H9 (cell line): ENCODE measurements at regions not wholly inside any gene's neighbourhood (a gene's known extent, or its start where the extent isn't known, plus 50 kb on each side); places are given as distances from the start of the nearest gene placed in this dataset.

Experiments used
- DNase-seq: peaks from one replicate; pipeline ENCODE4 v3.0.0-alpha.2; 2017
- H2AFZ ChIP-seq: one replicate; pipeline ENCODE4 v1.6.1; 2013; ENCODE audit warnings: mild to moderate bottlenecking, low read length, control low read depth, moderate library complexity
- H2AK5ac ChIP-seq: 2 replicates; pipeline ENCODE4 v1.6.1; 2013; ENCODE audit warnings: low read length, control low read depth, mixed read lengths; ENCODE audit not compliant: insufficient read length
- H2BK120ac ChIP-seq: one replicate; pipeline ENCODE4 v1.6.1; 2013; ENCODE audit warnings: low read depth, mild to moderate bottlenecking, low read length, control low read depth, inconsistent platforms; ENCODE audit not compliant: poor library complexity, severe bottlenecking
- H2BK12ac ChIP-seq: 2 replicates; pipeline ENCODE4 v1.6.1; 2013; ENCODE audit warnings: low read length, control low read depth, mixed read lengths, low read depth; ENCODE audit not compliant: insufficient read length
- H2BK15ac ChIP-seq: 2 replicates; pipeline ENCODE4 v1.6.1; 2013; ENCODE audit warnings: low read depth, low read length, control low read depth
- H2BK20ac ChIP-seq: one replicate; pipeline ENCODE4 v1.6.1; 2013; ENCODE audit warnings: low read depth, mild to moderate bottlenecking, low read length, control low read depth, inconsistent platforms; ENCODE audit not compliant: poor library complexity, severe bottlenecking
- H2BK5ac ChIP-seq: 2 replicates; pipeline ENCODE4 v1.6.1; 2013; ENCODE audit warnings: low read length, control low read depth, mixed read lengths; ENCODE audit not compliant: insufficient read length
- H3K14ac ChIP-seq: 2 replicates; pipeline ENCODE4 v1.6.1; 2013; ENCODE audit warnings: low read length, control low read depth; ENCODE audit not compliant: insufficient read depth
- H3K18ac ChIP-seq: 2 replicates; pipeline ENCODE4 v1.6.1; 2013; ENCODE audit warnings: low read depth, mild to moderate bottlenecking, mixed read lengths, low read length, control low read depth; ENCODE audit not compliant: insufficient read length
- H3K23ac ChIP-seq: 2 replicates; pipeline ENCODE4 v1.6.1; 2013; ENCODE audit warnings: low read length, control low read depth, mixed read lengths, low read depth; ENCODE audit not compliant: insufficient read length
- H3K23me2 ChIP-seq: 2 replicates; pipeline ENCODE4 v1.6.1; 2013; ENCODE audit warnings: low read depth, mild to moderate bottlenecking, mixed read lengths, low read length, control low read depth; ENCODE audit not compliant: insufficient read length, poor library complexity, severe bottlenecking
- H3K27ac ChIP-seq: 2 replicates; pipeline ENCODE4 v1.5.1; 2013; ENCODE audit warnings: low read length, control low read depth, mixed read lengths, low read depth; ENCODE audit not compliant: insufficient read length
- H3K27me3 ChIP-seq: 2 replicates; pipeline ENCODE4 v1.6.1; 2013; ENCODE audit warnings: low read length, control low read depth, inconsistent platforms; ENCODE audit not compliant: insufficient read depth
- H3K4ac ChIP-seq: 2 replicates; pipeline ENCODE4 v1.6.1; 2013; ENCODE audit warnings: low read depth, mild to moderate bottlenecking, control low read depth, inconsistent platforms, low read length, moderate library complexity
- H3K4me1 ChIP-seq: 2 replicates; pipeline ENCODE4 v1.6.1; 2013; ENCODE audit warnings: low read length, control low read depth, inconsistent platforms; ENCODE audit not compliant: insufficient read depth
- H3K4me2 ChIP-seq: 2 replicates; pipeline ENCODE4 v1.6.1; 2013; ENCODE audit warnings: low read length, control low read depth, mixed read lengths; ENCODE audit not compliant: insufficient read length, insufficient read depth
- H3K56ac ChIP-seq: 2 replicates; pipeline ENCODE4 v1.6.1; 2013; ENCODE audit warnings: low read depth, mild to moderate bottlenecking, mixed read lengths, low read length, control low read depth; ENCODE audit not compliant: insufficient read length
- H3K79me1 ChIP-seq: 2 replicates; pipeline ENCODE4 v1.6.1; 2013; ENCODE audit warnings: low read depth, mild to moderate bottlenecking, moderate library complexity, low read length, control low read depth, inconsistent platforms; ENCODE audit not compliant: insufficient read depth, poor library complexity, severe bottlenecking
- H3K79me2 ChIP-seq: 2 replicates; pipeline ENCODE4 v1.6.1; 2013; ENCODE audit warnings: low read length, control low read depth, inconsistent platforms; ENCODE audit not compliant: insufficient read depth
- H3K9ac ChIP-seq: 2 replicates; pipeline ENCODE4 v1.6.1; 2013; ENCODE audit warnings: low read length, control low read depth, mixed read lengths; ENCODE audit not compliant: insufficient read length; ENCODE audit errors: extremely low read depth
- H3K9me3 ChIP-seq: one replicate; pipeline ENCODE4 v1.6.1; 2013; ENCODE audit warnings: low read depth, low read length, inconsistent platforms; ENCODE audit not compliant: control insufficient read depth
- H3T11ph ChIP-seq: one replicate; pipeline ENCODE4 v1.6.1; 2013; ENCODE audit warnings: mild to moderate bottlenecking, low read length, control low read depth, inconsistent platforms
- H4K20me1 ChIP-seq: one replicate; pipeline ENCODE4 v1.6.1; 2013; ENCODE audit not compliant: control insufficient read depth, insufficient read length, insufficient read depth
- H4K5ac ChIP-seq: 2 replicates; pipeline ENCODE4 v1.6.1; 2013; ENCODE audit warnings: low read depth, mild to moderate bottlenecking, mixed read lengths, low read length, control low read depth; ENCODE audit not compliant: insufficient read length
- H4K8ac ChIP-seq: replicated peaks from 2 replicates; pipeline ENCODE4 v1.6.1; 2013; ENCODE audit warnings: low read length, control low read depth, mixed read lengths, low read depth; ENCODE audit not compliant: insufficient read length
- H4K91ac ChIP-seq: 2 replicates; pipeline ENCODE4 v1.6.1; 2013; ENCODE audit warnings: low read depth, mild to moderate bottlenecking, moderate library complexity, mixed read lengths, low read length, control low read depth; ENCODE audit not compliant: insufficient read length
- H3K27ac Mint-ChIP-seq, 3 experiments: 2 replicates in 2 of 3; 3 replicates in 1 of 3; pipeline ENCODE4 v1.8.0; 2020 to 2021; ENCODE audit warnings: mixed read lengths in 3 of 3, mild to moderate bottlenecking in 1 of 3, moderate library complexity in 1 of 3
- H3K27me3 Mint-ChIP-seq: 2 replicates; pipeline ENCODE4 v1.8.0; 2021; ENCODE audit warnings: low read depth, mild to moderate bottlenecking, moderate library complexity, mixed read lengths
- H3K36me3 Mint-ChIP-seq, 3 experiments: 2 replicates in 2 of 3; 3 replicates in 1 of 3; pipeline ENCODE4 v1.8.0; 2020 to 2021; ENCODE audit warnings: low read depth in 3 of 3, mixed read lengths in 3 of 3; ENCODE audit not compliant: insufficient read depth in 1 of 3
- H3K4me1 Mint-ChIP-seq, 2 experiments: 2 replicates each; pipeline ENCODE4 v1.8.0; 2020; ENCODE audit warnings: mixed read lengths in 2 of 2
- H3K4me3 Mint-ChIP-seq, 2 experiments: 2 replicates in 1 of 2; 3 replicates in 1 of 2; pipeline ENCODE4 v1.8.0; 2020 to 2021; ENCODE audit warnings: mild to moderate bottlenecking in 2 of 2, mixed read lengths in 2 of 2, moderate library complexity in 1 of 2
- H3K9me3 Mint-ChIP-seq, 2 experiments: 2 replicates in 1 of 2; 3 replicates in 1 of 2; pipeline ENCODE4 v1.8.0; 2020; ENCODE audit warnings: mild to moderate bottlenecking in 2 of 2, mixed read lengths in 2 of 2, moderate library complexity in 1 of 2
- WGBS: extraction: QIAGEN DNeasy Blood & Tissue Kit; methylation state at CpG from one replicate; pipeline ENCODE4 v1.1.7; 2013; ENCODE audit warnings: missing lambda C conversion rate, low lambda C conversion rate, mixed read lengths; ENCODE audit not compliant: insufficient read length; ENCODE audit errors: extremely low coverage; 5-methylcytosine and 5-hydroxymethylcytosine counted together
- TF ChIP-seq, protein P1 (sequence below): fragments of 200-600 bp; sonication (generic); conservative IDR thresholded peaks from 3 replicates; pipeline ENCODE4 v1.8.0; 2021; ENCODE audit warnings: antibody characterized with exemption, mild to moderate bottlenecking

DNA sequence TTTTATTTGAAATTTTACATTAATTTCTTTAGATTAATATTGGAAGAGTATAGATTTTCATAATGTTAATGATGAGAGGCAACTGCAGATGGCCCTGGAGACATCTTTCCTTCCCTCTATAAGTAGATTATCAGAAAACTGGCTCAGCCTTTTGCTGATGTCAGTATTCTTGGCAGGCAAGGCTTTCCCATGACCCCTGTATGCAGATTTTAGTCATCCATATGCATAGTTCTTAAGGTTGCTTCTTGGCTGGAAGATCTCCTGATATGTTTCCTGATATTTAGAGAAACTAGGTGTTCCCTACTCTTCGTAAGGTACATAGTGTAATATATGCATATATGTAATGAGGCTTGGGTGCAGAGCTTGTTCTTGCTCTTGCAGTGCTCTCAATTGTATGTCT is 911.4 kb downstream of the EPHA3 start:
- H2BK120ac ChIP-seq, result no peak overlapping the region
- peaks cover 7 to 11% of the 10 kb centered on the region in 2 experiments; a peak in 3 of 4 replicates for H3K4me1 Mint-ChIP-seq
- H3K18ac ChIP-seq, result no peak overlapping the region
- no peak overlapping the region for H3K56ac ChIP-seq
- H3T11ph ChIP-seq, result no peak overlapping the region
- H4K5ac ChIP-seq, result no peak overlapping the region
- H4K20me1 ChIP-seq, result no peaks in the 10 kb centered on the region
- no peaks in the 10 kb centered on the region for H3K9me3 ChIP-seq
- no peak for DNase-seq
- H3K27me3 Mint-ChIP-seq, result no peaks in the 10 kb centered on the region
- H3K9ac ChIP-seq, result no peak overlapping the region
- H3K4me1 ChIP-seq, result no peaks in the 10 kb centered on the region; the same call in 1 of the 2 replicates
- H3K4me3 Mint-ChIP-seq, result no peak overlapping the region
- H3K4me2 ChIP-seq, result no peak overlapping the region
- no peaks in the 10 kb centered on the region for H3K79me1 ChIP-seq
- H4K91ac ChIP-seq, result no peak overlapping the region
- no peaks in the 10 kb centered on the region for H3K23me2 ChIP-seq
- no peaks in the 10 kb centered on the region for H3K79me2 ChIP-seq
- H3K23ac ChIP-seq, result no peak overlapping the region
- no peak overlapping the region for H2AFZ ChIP-seq
- no peak overlapping the region for H3K27ac Mint-ChIP-seq
- H3K27me3 ChIP-seq, result no peaks in the 10 kb centered on the region
- TF ChIP-seq, protein P1, sequence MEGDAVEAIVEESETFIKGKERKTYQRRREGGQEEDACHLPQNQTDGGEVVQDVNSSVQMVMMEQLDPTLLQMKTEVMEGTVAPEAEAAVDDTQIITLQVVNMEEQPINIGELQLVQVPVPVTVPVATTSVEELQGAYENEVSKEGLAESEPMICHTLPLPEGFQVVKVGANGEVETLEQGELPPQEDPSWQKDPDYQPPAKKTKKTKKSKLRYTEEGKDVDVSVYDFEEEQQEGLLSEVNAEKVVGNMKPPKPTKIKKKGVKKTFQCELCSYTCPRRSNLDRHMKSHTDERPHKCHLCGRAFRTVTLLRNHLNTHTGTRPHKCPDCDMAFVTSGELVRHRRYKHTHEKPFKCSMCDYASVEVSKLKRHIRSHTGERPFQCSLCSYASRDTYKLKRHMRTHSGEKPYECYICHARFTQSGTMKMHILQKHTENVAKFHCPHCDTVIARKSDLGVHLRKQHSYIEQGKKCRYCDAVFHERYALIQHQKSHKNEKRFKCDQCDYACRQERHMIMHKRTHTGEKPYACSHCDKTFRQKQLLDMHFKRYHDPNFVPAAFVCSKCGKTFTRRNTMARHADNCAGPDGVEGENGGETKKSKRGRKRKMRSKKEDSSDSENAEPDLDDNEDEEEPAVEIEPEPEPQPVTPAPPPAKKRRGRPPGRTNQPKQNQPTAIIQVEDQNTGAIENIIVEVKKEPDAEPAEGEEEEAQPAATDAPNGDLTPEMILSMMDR, result no peak
- H3K27ac ChIP-seq, result no peak overlapping the region
- no peak overlapping the region for H3K14ac ChIP-seq
- no peak overlapping the region for H2BK15ac ChIP-seq
- H2BK12ac ChIP-seq, result no peak overlapping the region
- no peaks in the 10 kb centered on the region for H3K36me3 Mint-ChIP-seq
- no peak overlapping the region for H3K4ac ChIP-seq
- no peak overlapping the region for H2BK20ac ChIP-seq
- no peak overlapping the region for H2BK5ac ChIP-seq
- WGBS, result no CpG with 5 or more reads among the region's 1 CpG
- no peak overlapping the region for H2AK5ac ChIP-seq
- no peak overlapping the region for H4K8ac ChIP-seq
- no peaks in the 10 kb centered on the region for H3K9me3 Mint-ChIP-seq
